MCF 10A (cell line): ENCODE measurements at regions not wholly inside any gene's neighbourhood (a gene's known extent, or its start where the extent isn't known, plus 50 kb on each side); places are given as distances from the start of the nearest gene placed in this dataset.
"Not testable (repeated sequence)": the region's sequence is repeated elsewhere in the genome, so short reads cannot be mapped to it uniquely, and the experiment has no call there.

Source experiments
- BruUV-seq: library from RNA; stranded (reverse); fragments of 400-500 nt; replicated peaks from 2 replicates; lab custom pipeline; 2021; lab: Mats Ljungman, UMichigan
- CTCF ChIA-PET: fragments of 300-600 bp; sonication (Branson Sonifier 250); formaldehyde crosslinking; extraction: SDS; loops from one replicate; lab custom pipeline; 2021; ENCODE audit warnings: antibody characterized with exemption, inconsistent platforms; lab: Yijun Ruan, JAX
- POLR2A ChIA-PET: fragments of 300-600, 350-650 bp; sonication (Branson Sonifier 250); formaldehyde crosslinking; extraction: SDS; loops from one replicate; lab custom pipeline; 2020; ENCODE audit warnings: antibody characterized with exemption, inconsistent platforms; lab: Yijun Ruan, JAX
- DNase-seq: peaks from one replicate; pipeline ENCODE4 v3.0.0-alpha.2; 2018; ENCODE audit not compliant: unreplicated experiment
- H3K27ac Mint-ChIP-seq: one replicate; pipeline ENCODE4 v1.8.0; 2022; ENCODE audit warnings: mild to moderate bottlenecking, low read depth, mixed read lengths; ENCODE audit not compliant: unreplicated experiment
- H3K27me3 Mint-ChIP-seq: one replicate; pipeline ENCODE4 v1.8.0; 2022; ENCODE audit warnings: mixed read lengths; ENCODE audit not compliant: insufficient read depth, unreplicated experiment
- H3K36me3 Mint-ChIP-seq: one replicate; pipeline ENCODE4 v1.8.0; 2022; ENCODE audit warnings: mild to moderate bottlenecking, moderate library complexity, mixed read lengths; ENCODE audit not compliant: insufficient read depth, unreplicated experiment
- H3K4me1 Mint-ChIP-seq: one replicate; pipeline ENCODE4 v1.8.0; 2022; ENCODE audit warnings: mixed read lengths; ENCODE audit not compliant: insufficient read depth, unreplicated experiment
- H3K4me3 Mint-ChIP-seq: one replicate; pipeline ENCODE4 v1.8.0; 2022; ENCODE audit warnings: mild to moderate bottlenecking, moderate library complexity, mixed read lengths; ENCODE audit not compliant: unreplicated experiment
- H3K9me3 Mint-ChIP-seq: one replicate; pipeline ENCODE4 v1.8.0; 2022; ENCODE audit warnings: mixed read lengths; ENCODE audit not compliant: unreplicated experiment
- intact Hi-C: fragments of 100-400 bp; cut with micrococcal nuclease; formaldehyde crosslinking; loops from 2 replicates; pipeline ENCODE4 v1.14.1; 2022
- TF ChIP-seq, protein P1 (sequence below): fragments of 200-600 bp; IDR thresholded peaks from one replicate; pipeline ENCODE4 v1.8.0; 2022; ENCODE audit warnings: antibody characterized with exemption, mild to moderate bottlenecking; ENCODE audit not compliant: unreplicated experiment

DNA sequence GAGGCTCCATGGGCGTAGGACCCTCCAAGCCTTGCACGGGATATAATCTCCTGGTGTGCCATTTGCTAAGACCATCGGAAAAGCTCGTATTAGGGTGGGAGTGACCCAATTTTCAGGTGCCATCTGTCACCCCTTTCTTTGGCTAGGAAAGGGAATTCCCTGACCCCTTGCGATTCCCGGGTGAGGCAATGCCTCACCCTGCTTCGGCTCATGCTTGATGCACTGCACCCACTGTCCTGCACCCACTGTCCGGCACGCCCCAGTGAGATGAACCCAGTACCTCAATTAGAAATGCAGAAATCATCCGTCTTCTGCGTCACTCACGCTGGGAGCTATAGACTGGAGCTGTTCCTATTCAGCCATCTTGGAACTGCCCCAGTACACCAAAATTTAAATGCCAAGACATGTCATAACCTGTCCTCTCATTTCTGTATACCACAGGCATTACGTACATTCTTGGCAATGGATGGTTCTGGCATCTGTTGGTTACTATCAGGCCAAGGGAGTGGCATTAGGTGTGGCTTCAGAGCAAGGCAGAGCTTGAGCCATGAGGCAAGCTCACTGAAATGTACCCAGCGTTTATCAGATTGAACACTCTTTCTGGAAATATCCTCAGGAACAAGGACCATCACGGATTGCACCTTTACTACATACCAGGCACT, 95.4 kb upstream of the GALNT18 start:
- DNase-seq = peak; percentile 97
- H3K36me3 Mint-ChIP-seq = peaks cover 5% of the 10 kb centered on the region
- peaks cover 12% of the 10 kb centered on the region for H3K4me1 Mint-ChIP-seq
- H3K27ac Mint-ChIP-seq = peak overlapping the region; percentile 89
- peaks cover 8% of the 10 kb centered on the region for H3K9me3 Mint-ChIP-seq
- no TSS peak for BruUV-seq
- TF ChIP-seq, protein P1, sequence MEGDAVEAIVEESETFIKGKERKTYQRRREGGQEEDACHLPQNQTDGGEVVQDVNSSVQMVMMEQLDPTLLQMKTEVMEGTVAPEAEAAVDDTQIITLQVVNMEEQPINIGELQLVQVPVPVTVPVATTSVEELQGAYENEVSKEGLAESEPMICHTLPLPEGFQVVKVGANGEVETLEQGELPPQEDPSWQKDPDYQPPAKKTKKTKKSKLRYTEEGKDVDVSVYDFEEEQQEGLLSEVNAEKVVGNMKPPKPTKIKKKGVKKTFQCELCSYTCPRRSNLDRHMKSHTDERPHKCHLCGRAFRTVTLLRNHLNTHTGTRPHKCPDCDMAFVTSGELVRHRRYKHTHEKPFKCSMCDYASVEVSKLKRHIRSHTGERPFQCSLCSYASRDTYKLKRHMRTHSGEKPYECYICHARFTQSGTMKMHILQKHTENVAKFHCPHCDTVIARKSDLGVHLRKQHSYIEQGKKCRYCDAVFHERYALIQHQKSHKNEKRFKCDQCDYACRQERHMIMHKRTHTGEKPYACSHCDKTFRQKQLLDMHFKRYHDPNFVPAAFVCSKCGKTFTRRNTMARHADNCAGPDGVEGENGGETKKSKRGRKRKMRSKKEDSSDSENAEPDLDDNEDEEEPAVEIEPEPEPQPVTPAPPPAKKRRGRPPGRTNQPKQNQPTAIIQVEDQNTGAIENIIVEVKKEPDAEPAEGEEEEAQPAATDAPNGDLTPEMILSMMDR = no peak
- CTCF ChIA-PET = interaction anchor here (1.1 to 2.4 kb wide), 6 partner anchors 10 to 71 kb away, joined by 3 to 13 read pairs (median 6); no protein-coding TSS in a partner anchor
- intact Hi-C loops = loop anchor here (5.0 kb wide), 1 partner anchor 325 kb away; no protein-coding TSS in a partner anchor
- peak overlapping the region; percentile 63 for H3K4me3 Mint-ChIP-seq
- H3K27me3 Mint-ChIP-seq = no peaks in the 10 kb centered on the region
- POLR2A ChIA-PET = interaction anchor here (0.5 to 2.8 kb wide), 28 partner anchors 8 to 908 kb away, joined by 3 to 25 read pairs (median 4); partner anchors contain the start of genes EIF4G2, GALNT18 and USP47

DNA sequence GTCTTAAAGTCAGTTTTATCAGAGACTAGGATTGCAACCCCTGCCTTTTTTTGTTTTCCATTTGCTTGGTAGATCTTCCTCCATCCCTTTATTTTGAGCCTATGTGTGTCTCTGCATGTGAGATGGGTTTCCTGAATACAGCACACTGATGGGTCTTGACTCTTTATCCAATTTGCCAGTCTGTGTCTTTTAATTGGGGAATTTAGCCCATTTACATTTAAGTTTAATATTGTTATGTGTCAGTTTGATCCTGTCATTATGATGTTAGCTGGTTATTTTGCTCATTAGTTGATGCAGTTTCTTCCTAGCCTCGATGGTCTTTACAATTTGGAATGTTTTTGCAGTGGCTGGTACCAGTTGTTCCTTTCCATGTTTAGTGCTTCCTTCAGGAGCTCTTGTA, 93.3 kb upstream of the GALNT18 start:
- H3K27ac Mint-ChIP-seq, H3K9me3 Mint-ChIP-seq, H3K4me3 Mint-ChIP-seq, H3K27me3 Mint-ChIP-seq, BruUV-seq, POLR2A ChIA-PET, DNase-seq, H3K36me3 Mint-ChIP-seq: not testable (repeated sequence)
- CTCF ChIA-PET = interaction anchor here (0.8 kb wide), 1 partner anchor 13 kb away, joined by 3 read pairs; no protein-coding TSS in a partner anchor
- H3K4me1 Mint-ChIP-seq = peaks cover 12% of the 10 kb centered on the region
- intact Hi-C loops = loop anchor here (5.0 kb wide), 1 partner anchor 327 kb away; no protein-coding TSS in a partner anchor

DNA sequence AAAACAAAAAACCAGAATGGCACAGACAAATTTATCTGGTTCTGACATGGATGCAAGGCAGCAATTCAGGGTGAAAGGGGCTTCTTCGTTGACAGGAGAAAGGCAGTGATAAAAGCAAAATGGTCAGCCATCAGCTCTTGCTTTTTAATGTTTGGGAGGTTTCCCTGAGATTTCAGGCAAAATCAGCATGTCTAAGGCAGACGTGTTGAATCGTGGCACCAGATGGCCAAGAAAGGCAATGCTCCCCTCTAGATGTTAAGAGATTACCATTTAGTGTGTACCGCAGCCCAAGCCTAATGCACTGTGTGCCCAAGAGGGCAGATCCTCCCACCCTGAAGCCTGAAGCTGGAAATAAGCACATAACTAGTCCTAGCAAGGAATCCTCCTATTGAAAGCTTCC, 88.8 kb upstream of the GALNT18 start:
- ChIA-PET POLR2A (no interaction called here), CTCF (interaction anchor here (0.6 to 1.1 kb wide), 2 partner anchors 77 to 1663 kb away, joined by 3 to 4 read pairs; no protein-coding TSS in a partner anchor)
- H3K36me3 Mint-ChIP-seq = no peaks in the 10 kb centered on the region
- peaks cover under 1% of the 10 kb centered on the region for H3K9me3 Mint-ChIP-seq
- no peaks in the 10 kb centered on the region for H3K27me3 Mint-ChIP-seq
- TF ChIP-seq, protein P1 = no peak
- intact Hi-C loops = no loop called here
- H3K4me3 Mint-ChIP-seq = no peak overlapping the region
- DNase-seq = no peak
- H3K27ac Mint-ChIP-seq = no peak overlapping the region
- no TSS peak for BruUV-seq
- H3K4me1 Mint-ChIP-seq = peaks cover 26% of the 10 kb centered on the region

DNA sequence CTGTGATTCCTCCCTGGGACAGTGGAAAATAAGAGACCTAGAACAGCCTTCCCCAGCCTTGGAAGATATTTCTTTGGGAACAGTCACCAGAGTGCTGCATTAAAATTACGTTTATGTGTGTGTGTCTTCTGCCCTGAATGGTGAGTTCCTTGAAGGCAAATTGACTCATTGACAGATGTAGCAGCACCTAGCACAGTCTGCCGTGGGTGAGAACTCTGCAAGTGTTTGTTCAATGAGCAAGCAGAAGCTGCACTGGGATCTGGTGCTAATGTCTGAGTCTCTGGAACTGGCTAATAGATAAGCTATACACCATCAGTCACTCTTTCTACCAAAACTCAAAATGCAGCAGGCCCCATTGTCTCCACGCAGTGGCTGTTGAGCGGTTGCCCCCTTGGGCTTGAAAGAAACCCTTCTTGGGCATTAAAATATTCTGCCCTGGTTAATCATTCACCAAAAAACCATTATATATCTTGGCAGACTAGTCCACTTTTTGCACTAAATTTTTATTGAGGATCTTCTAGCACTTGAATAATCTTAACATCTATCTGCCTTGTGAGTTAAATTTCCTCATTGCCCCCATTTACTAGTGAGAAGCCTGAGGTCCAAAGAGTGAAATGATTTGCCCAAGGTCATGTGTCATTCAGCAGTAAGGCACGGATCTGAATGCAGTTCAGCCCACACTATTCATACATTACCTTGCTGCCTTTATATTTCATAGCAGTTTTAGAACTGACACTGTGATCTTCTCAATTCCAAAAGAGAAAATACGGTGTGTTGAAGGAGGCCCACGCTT, 87.8 kb upstream of the GALNT18 start:
- ChIA-PET POLR2A (interaction anchor here (1.0 to 2.3 kb wide), 2 partner anchors 8 to 89 kb away, joined by 6 to 16 read pairs; no protein-coding TSS in a partner anchor), CTCF (interaction anchor here (0.6 to 2.1 kb wide), 2 partner anchors 78 to 1664 kb away, joined by 3 to 6 read pairs; no protein-coding TSS in a partner anchor)
- intact Hi-C loops = loop anchor here (10.0 kb wide), 1 partner anchor 675 kb away; no protein-coding TSS in a partner anchor
- DNase-seq = no peak
- TF ChIP-seq, protein P1 = no peak
- BruUV-seq = no TSS peak
- H3K9me3 Mint-ChIP-seq = no peaks in the 10 kb centered on the region
- H3K36me3 Mint-ChIP-seq = no peaks in the 10 kb centered on the region
- no peak overlapping the region for H3K4me3 Mint-ChIP-seq
- H3K27me3 Mint-ChIP-seq = no peaks in the 10 kb centered on the region
- H3K27ac Mint-ChIP-seq = peak overlapping the region; percentile 7
- peaks cover 32% of the 10 kb centered on the region for H3K4me1 Mint-ChIP-seq
